MCF 10A (cell line): ENCODE measurements at regions not wholly inside any gene's neighbourhood (a gene's known extent, or its start where the extent isn't known, plus 50 kb on each side); places are given as distances from the start of the nearest gene placed in this dataset.

Experiments used
- BruUV-seq: library from RNA; stranded (reverse); fragments of 400-500 nt; replicated peaks from 2 replicates; lab custom pipeline; 2021; lab: Mats Ljungman, UMichigan
- CTCF ChIA-PET: fragments of 300-600 bp; sonication (Branson Sonifier 250); formaldehyde crosslinking; extraction: SDS; loops from one replicate; lab custom pipeline; 2021; ENCODE audit warnings: antibody characterized with exemption, inconsistent platforms; lab: Yijun Ruan, JAX
- POLR2A ChIA-PET: fragments of 300-600, 350-650 bp; sonication (Branson Sonifier 250); formaldehyde crosslinking; extraction: SDS; loops from one replicate; lab custom pipeline; 2020; ENCODE audit warnings: antibody characterized with exemption, inconsistent platforms; lab: Yijun Ruan, JAX
- DNase-seq: peaks from one replicate; pipeline ENCODE4 v3.0.0-alpha.2; 2018; ENCODE audit not compliant: unreplicated experiment
- H3K27ac Mint-ChIP-seq: one replicate; pipeline ENCODE4 v1.8.0; 2022; ENCODE audit warnings: mild to moderate bottlenecking, low read depth, mixed read lengths; ENCODE audit not compliant: unreplicated experiment
- H3K27me3 Mint-ChIP-seq: one replicate; pipeline ENCODE4 v1.8.0; 2022; ENCODE audit warnings: mixed read lengths; ENCODE audit not compliant: insufficient read depth, unreplicated experiment
- H3K36me3 Mint-ChIP-seq: one replicate; pipeline ENCODE4 v1.8.0; 2022; ENCODE audit warnings: mild to moderate bottlenecking, moderate library complexity, mixed read lengths; ENCODE audit not compliant: insufficient read depth, unreplicated experiment
- H3K4me1 Mint-ChIP-seq: one replicate; pipeline ENCODE4 v1.8.0; 2022; ENCODE audit warnings: mixed read lengths; ENCODE audit not compliant: insufficient read depth, unreplicated experiment
- H3K4me3 Mint-ChIP-seq: one replicate; pipeline ENCODE4 v1.8.0; 2022; ENCODE audit warnings: mild to moderate bottlenecking, moderate library complexity, mixed read lengths; ENCODE audit not compliant: unreplicated experiment
- H3K9me3 Mint-ChIP-seq: one replicate; pipeline ENCODE4 v1.8.0; 2022; ENCODE audit warnings: mixed read lengths; ENCODE audit not compliant: unreplicated experiment
- intact Hi-C: fragments of 100-400 bp; cut with micrococcal nuclease; formaldehyde crosslinking; loops from 2 replicates; pipeline ENCODE4 v1.14.1; 2022
- TF ChIP-seq, protein P1 (sequence below): fragments of 200-600 bp; IDR thresholded peaks from one replicate; pipeline ENCODE4 v1.8.0; 2022; ENCODE audit warnings: antibody characterized with exemption, mild to moderate bottlenecking; ENCODE audit not compliant: unreplicated experiment

DNA sequence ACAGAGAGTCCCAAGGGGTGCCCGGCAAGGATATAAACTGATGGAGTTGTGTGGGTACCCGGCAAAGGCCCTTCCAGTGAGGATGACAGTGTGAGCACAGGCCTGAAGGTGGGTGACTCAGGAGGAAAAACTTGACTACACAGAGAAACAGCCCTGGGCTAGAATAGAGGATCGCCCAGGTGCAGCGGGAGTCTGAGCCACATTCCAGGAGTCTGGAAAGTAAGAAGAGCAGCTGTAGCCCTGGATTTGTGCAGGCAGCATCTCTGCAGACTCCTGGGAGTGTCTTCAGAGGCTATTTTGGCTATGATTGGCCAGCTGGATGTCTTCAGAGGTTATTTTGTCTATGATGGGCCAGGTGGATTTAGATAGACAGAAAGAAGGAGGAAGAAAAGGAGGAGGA lies 367.6 kb upstream of the MKI67 start:
- TF ChIP-seq, protein P1, sequence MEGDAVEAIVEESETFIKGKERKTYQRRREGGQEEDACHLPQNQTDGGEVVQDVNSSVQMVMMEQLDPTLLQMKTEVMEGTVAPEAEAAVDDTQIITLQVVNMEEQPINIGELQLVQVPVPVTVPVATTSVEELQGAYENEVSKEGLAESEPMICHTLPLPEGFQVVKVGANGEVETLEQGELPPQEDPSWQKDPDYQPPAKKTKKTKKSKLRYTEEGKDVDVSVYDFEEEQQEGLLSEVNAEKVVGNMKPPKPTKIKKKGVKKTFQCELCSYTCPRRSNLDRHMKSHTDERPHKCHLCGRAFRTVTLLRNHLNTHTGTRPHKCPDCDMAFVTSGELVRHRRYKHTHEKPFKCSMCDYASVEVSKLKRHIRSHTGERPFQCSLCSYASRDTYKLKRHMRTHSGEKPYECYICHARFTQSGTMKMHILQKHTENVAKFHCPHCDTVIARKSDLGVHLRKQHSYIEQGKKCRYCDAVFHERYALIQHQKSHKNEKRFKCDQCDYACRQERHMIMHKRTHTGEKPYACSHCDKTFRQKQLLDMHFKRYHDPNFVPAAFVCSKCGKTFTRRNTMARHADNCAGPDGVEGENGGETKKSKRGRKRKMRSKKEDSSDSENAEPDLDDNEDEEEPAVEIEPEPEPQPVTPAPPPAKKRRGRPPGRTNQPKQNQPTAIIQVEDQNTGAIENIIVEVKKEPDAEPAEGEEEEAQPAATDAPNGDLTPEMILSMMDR, result no peak
- Mint-ChIP-seq H3K27ac (no peak overlapping the region), H3K4me3 (no peak overlapping the region), H3K36me3 (no peaks in the 10 kb centered on the region), H3K27me3 (no peaks in the 10 kb centered on the region), H3K4me1 (no peaks in the 10 kb centered on the region), H3K9me3 (peaks cover 19% of the 10 kb centered on the region)
- DNase-seq, result no peak
- intact Hi-C loops, result no loop called here
- POLR2A ChIA-PET, result no interaction called here
- no TSS peak for BruUV-seq
- CTCF ChIA-PET, result no interaction called here

DNA sequence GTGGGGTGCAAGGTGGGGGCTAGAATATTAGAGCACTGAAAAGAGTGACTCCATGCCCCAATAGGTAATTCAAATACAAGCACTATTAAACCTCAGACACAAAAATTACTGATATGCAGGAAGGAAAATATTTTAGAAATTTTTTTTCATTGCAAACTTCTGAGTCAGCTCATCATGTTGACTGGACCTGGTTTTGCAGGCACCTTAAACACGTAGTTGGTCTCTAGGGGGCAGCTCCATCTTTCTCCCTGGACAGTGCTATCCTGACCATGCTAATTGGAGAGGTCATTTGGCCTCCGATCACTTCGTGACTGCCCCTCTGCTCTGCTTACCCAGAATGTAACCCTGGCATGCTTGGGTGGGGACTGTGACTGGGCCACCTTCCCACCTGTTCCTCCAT lies 368.4 kb upstream of the MKI67 start:
- intact Hi-C loops, result no loop called here
- peaks cover 19% of the 10 kb centered on the region for H3K9me3 Mint-ChIP-seq
- no peaks in the 10 kb centered on the region for H3K36me3 Mint-ChIP-seq
- H3K4me1 Mint-ChIP-seq, result no peaks in the 10 kb centered on the region
- DNase-seq, result no peak
- no peak overlapping the region for H3K4me3 Mint-ChIP-seq
- no TSS peak for BruUV-seq
- no peaks in the 10 kb centered on the region for H3K27me3 Mint-ChIP-seq
- ChIA-PET POLR2A (no interaction called here), CTCF (no interaction called here)
- TF ChIP-seq, protein P1, result no peak
- H3K27ac Mint-ChIP-seq, result no peak overlapping the region

DNA sequence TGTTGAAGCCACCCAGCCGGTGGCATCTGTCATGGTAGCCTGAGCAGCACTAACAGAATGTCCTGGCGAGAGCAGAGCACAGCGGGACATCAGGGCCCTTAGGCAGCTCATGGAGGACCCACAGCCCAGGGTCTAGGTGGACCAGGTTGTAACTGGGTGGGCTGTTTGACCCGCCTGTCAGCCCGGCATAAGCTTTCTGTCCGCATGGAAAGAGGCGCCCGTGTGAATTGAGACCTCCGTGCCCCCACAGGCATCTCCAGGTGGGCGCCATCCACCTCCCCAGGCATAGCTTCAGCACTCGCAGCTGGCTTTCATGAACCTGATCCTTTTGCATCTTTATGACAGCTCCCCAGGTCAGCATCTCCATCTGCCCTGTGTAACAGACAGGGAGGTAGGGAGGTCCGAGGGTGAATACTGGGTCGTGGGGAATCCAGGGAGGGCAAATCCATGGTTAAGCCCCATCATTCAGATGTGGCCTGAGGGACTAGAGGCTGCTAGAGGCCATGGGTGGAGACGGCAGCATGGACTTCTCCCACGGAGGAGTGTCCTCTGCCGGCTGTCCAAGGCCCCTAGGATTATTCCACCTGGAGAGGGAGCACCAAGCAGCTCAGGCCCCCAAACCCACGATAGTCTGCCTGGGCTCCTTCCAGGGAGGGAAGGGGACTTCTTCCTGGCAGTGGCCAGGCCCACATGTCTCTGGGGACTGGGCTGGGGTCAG lies 371.6 kb upstream of the MKI67 start:
- H3K4me3 Mint-ChIP-seq, result no peak overlapping the region
- peaks cover 14% of the 10 kb centered on the region for H3K9me3 Mint-ChIP-seq
- no TSS peak for BruUV-seq
- no peaks in the 10 kb centered on the region for H3K36me3 Mint-ChIP-seq
- ChIA-PET POLR2A (interaction anchor here (0.6 kb wide), 1 partner anchor 496 kb away, joined by 3 read pairs; no protein-coding TSS in a partner anchor), CTCF (interaction anchor here (0.5 to 1.4 kb wide), 2 partner anchors 230 to 286 kb away, joined by 3 to 5 read pairs; no protein-coding TSS in a partner anchor)
- H3K4me1 Mint-ChIP-seq, result no peaks in the 10 kb centered on the region
- H3K27ac Mint-ChIP-seq, result no peak overlapping the region
- H3K27me3 Mint-ChIP-seq, result no peaks in the 10 kb centered on the region
- intact Hi-C loops, result no loop called here
- TF ChIP-seq, protein P1, result no peak
- no peak for DNase-seq

DNA sequence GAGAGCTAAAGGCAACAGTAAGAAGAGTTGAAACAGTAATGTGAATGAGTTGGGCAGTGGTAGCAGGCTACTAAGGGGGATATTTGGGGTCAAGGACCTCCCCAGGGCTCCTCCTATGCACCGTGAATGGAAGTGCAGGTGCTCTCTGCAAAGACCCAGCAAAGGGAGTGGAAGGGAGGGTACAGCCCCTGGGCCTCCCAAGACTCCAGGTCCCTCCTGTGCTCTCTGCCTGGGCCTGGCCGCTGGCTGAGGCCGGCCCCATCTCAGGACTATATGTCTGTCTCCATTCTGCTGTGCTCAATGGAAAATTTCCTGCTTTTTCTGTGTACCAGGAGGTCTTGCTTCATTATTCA lies 372.1 kb upstream of the MKI67 start:
- POLR2A ChIA-PET, result interaction anchor here (0.6 kb wide), 1 partner anchor 496 kb away, joined by 3 read pairs; no protein-coding TSS in a partner anchor
- TF ChIP-seq, protein P1, result no peak
- CTCF ChIA-PET, result interaction anchor here (1.4 kb wide), 1 partner anchor 287 kb away, joined by 5 read pairs; no protein-coding TSS in a partner anchor
- intact Hi-C loops, result no loop called here
- no peak overlapping the region for H3K4me3 Mint-ChIP-seq
- no peak for DNase-seq
- no TSS peak for BruUV-seq
- H3K27ac Mint-ChIP-seq, result no peak overlapping the region
- peaks cover 16% of the 10 kb centered on the region for H3K9me3 Mint-ChIP-seq
- no peaks in the 10 kb centered on the region for H3K36me3 Mint-ChIP-seq
- H3K27me3 Mint-ChIP-seq, result no peaks in the 10 kb centered on the region
- no peaks in the 10 kb centered on the region for H3K4me1 Mint-ChIP-seq
